Mammary epithelial cell (primary cell): ENCODE measurements at regions not wholly inside any gene's neighbourhood (a gene's known extent, or its start where the extent isn't known, plus 50 kb on each side); places are given as distances from the start of the nearest gene placed in this dataset.

Source experiments
- EZH2 ChIP-seq: IDR thresholded peaks from 2 replicates; pipeline ENCODE4 v1.6.1; 2012; ENCODE audit warnings: low read length, inconsistent platforms, borderline replicate concordance
- TF ChIP-seq, protein P1 (sequence below), 2 donors: IDR thresholded peaks in 1 of 2; conservative IDR thresholded peaks in 1 of 2; 2 replicates each; pipeline ENCODE4 v1.5.1; 2011 to 2012; ENCODE audit warnings: inconsistent platforms in 2 of 2, low read length in 2 of 2, mild to moderate bottlenecking in 2 of 2, control low read depth in 1 of 2, low read depth in 1 of 2; ENCODE audit not compliant: insufficient read depth in 1 of 2; ENCODE audit errors: extremely low read depth in 1 of 2

GRCh38 chr4:31620476-31620875 is 900.3 kb downstream of the PCDH7 start:
- TF ChIP-seq, protein P1, sequence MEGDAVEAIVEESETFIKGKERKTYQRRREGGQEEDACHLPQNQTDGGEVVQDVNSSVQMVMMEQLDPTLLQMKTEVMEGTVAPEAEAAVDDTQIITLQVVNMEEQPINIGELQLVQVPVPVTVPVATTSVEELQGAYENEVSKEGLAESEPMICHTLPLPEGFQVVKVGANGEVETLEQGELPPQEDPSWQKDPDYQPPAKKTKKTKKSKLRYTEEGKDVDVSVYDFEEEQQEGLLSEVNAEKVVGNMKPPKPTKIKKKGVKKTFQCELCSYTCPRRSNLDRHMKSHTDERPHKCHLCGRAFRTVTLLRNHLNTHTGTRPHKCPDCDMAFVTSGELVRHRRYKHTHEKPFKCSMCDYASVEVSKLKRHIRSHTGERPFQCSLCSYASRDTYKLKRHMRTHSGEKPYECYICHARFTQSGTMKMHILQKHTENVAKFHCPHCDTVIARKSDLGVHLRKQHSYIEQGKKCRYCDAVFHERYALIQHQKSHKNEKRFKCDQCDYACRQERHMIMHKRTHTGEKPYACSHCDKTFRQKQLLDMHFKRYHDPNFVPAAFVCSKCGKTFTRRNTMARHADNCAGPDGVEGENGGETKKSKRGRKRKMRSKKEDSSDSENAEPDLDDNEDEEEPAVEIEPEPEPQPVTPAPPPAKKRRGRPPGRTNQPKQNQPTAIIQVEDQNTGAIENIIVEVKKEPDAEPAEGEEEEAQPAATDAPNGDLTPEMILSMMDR (conservative IDR thresholded peaks at IDR 0.05 in 1 of 2, IDR thresholded peaks at IDR 0.05 in 1 of 2; ENCODE audit: extremely low read depth in 1 of 2, insufficient read depth in 1 of 2, low read depth in 1 of 2, low read length in 2 of 2) = no peak
- TF ChIP-seq EZH2 = no peak
